GM19351 (cell line): ENCODE measurements at regions not wholly inside any gene's neighbourhood (a gene's known extent, or its start where the extent isn't known, plus 50 kb on each side); places are given as distances from the start of the nearest gene placed in this dataset.
A peak's percentile ranks its signal among the peaks of the same experiment; 100 is the strongest.
"Not testable (repeated sequence)": the region's sequence is repeated elsewhere in the genome, so short reads cannot be mapped to it uniquely, and the experiment has no call there.

Experiments used
- ATAC-seq: cut with Tn5 transposase; IDR thresholded peaks from one replicate; pipeline ENCODE4 v1.9.1; 2021; ENCODE audit warnings: mild to moderate bottlenecking, moderate library complexity; ENCODE audit not compliant: unreplicated experiment

- peak; percentile 78 for ATAC-seq
Observed at GRCh38 chr16:22436823-22437652, 62.6 kb upstream of the CDR2 start.

GRCh38 chr16:22436326-22436822 is 62.0 kb upstream of the CDR2 start:
- peak; percentile 26 for ATAC-seq

GRCh38 chr16:22431314-22431713 is 56.9 kb upstream of the CDR2 start:
- not testable (repeated sequence) for ATAC-seq

- ATAC-seq = no peak
Observed at GRCh38 chr16:22428654-22429053, 54.2 kb upstream of the CDR2 start.

GRCh38 chr16:22427556-22427955 is 53.1 kb upstream of the CDR2 start:
- no peak for ATAC-seq

- ATAC-seq = no peak
Observed at GRCh38 chr16:22425847-22426246, 51.4 kb upstream of the CDR2 start.

- ATAC-seq = no peak
Observed at GRCh38 chr16:22425036-22425801, 50.8 kb upstream of the CDR2 start.

- no peak for ATAC-seq
Observed at GRCh38 chr16:22424161-22424937, 49.9 kb upstream of the CDR2 start.
